Upper lobe of left lung (tissue), 4 donors: ENCODE measurements at regions not wholly inside any gene's neighbourhood (a gene's known extent, or its start where the extent isn't known, plus 50 kb on each side); places are given as distances from the start of the nearest gene placed in this dataset.

Source experiments
- POLR2A ChIP-seq, 4 donors: fragments of 450-650 bp; IDR thresholded peaks; one replicate each; pipeline ENCODE4 v1.5.1; 2016 to 2017; ENCODE audit warnings: antibody characterized with exemption in 4 of 4, mild to moderate bottlenecking in 2 of 4
- POLR2AphosphoS5 ChIP-seq, 2 donors: sonication (generic); formaldehyde crosslinking; IDR thresholded peaks; one replicate each; pipeline ENCODE4 v1.5.1; 2017; ENCODE audit warnings: antibody characterized with exemption in 2 of 2
- TF ChIP-seq, protein P1 (sequence below), 6 experiments: fragments of 450-650 bp in 4 of 6; fragments of 200-600 bp in 2 of 6; sonication (generic) in 2 of 6; IDR thresholded peaks; one replicate each; pipeline ENCODE4 v1.5.1; 2016 to 2019; ENCODE audit warnings: antibody characterized with exemption in 6 of 6

- no peak for TF ChIP-seq POLR2A (IDR thresholded peaks at IDR 0.05)
- TF ChIP-seq, protein P1, sequence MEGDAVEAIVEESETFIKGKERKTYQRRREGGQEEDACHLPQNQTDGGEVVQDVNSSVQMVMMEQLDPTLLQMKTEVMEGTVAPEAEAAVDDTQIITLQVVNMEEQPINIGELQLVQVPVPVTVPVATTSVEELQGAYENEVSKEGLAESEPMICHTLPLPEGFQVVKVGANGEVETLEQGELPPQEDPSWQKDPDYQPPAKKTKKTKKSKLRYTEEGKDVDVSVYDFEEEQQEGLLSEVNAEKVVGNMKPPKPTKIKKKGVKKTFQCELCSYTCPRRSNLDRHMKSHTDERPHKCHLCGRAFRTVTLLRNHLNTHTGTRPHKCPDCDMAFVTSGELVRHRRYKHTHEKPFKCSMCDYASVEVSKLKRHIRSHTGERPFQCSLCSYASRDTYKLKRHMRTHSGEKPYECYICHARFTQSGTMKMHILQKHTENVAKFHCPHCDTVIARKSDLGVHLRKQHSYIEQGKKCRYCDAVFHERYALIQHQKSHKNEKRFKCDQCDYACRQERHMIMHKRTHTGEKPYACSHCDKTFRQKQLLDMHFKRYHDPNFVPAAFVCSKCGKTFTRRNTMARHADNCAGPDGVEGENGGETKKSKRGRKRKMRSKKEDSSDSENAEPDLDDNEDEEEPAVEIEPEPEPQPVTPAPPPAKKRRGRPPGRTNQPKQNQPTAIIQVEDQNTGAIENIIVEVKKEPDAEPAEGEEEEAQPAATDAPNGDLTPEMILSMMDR (IDR thresholded peaks at IDR 0.05), result no peak
- no peak for TF ChIP-seq POLR2AphosphoS5 (IDR thresholded peaks at IDR 0.05)
Observed at GRCh38 chr11:38510041-38510440, 1912.0 kb upstream of the RAG2 start.
